ENCODE measurements at regions not wholly inside any gene's neighbourhood (a gene's known extent, or its start where the extent isn't known, plus 50 kb on each side); places are given as distances from the start of the nearest gene placed in this dataset.
A peak's percentile ranks its signal among the peaks of the same experiment; 100 is the strongest.

- Histone ChIP-seq H3K4me1 (ENCODE audit: control insufficient read depth in 2 of 3, insufficient read depth in 2 of 3, low read depth in 1 of 3, low read length in 3 of 3) (peaks cover 0 to 4% (median 0%) of the 10 kb centered on the region in 3 donors), H3K4me3 (ENCODE audit: low read length in 3 of 3) (no peak overlapping the region), H3K27me3 (ENCODE audit: control insufficient read depth, insufficient read depth, low read length) (no peaks in the 10 kb centered on the region), H3K9me3 (ENCODE audit: control insufficient read depth in 2 of 3, insufficient read depth in 1 of 3, low read length in 3 of 3) (no peaks in the 10 kb centered on the region), H3K27ac (ENCODE audit: low read depth in 2 of 2, low read length in 2 of 2) (no peak overlapping the region), H3K36me3 (ENCODE audit: control insufficient read depth in 2 of 3, insufficient read depth in 3 of 3, low read length in 3 of 3) (no peaks in the 10 kb centered on the region), H3K9ac (ENCODE audit: low read length in 3 of 3) (no peak overlapping the region)
- intact Hi-C loops (cut with DNase I), result loop anchor here (10.0 kb wide), 1 partner anchor 511 kb away; no protein-coding TSS in a partner anchor
- FAIRE-seq, result no peak
- TF ChIP-seq, protein P1, sequence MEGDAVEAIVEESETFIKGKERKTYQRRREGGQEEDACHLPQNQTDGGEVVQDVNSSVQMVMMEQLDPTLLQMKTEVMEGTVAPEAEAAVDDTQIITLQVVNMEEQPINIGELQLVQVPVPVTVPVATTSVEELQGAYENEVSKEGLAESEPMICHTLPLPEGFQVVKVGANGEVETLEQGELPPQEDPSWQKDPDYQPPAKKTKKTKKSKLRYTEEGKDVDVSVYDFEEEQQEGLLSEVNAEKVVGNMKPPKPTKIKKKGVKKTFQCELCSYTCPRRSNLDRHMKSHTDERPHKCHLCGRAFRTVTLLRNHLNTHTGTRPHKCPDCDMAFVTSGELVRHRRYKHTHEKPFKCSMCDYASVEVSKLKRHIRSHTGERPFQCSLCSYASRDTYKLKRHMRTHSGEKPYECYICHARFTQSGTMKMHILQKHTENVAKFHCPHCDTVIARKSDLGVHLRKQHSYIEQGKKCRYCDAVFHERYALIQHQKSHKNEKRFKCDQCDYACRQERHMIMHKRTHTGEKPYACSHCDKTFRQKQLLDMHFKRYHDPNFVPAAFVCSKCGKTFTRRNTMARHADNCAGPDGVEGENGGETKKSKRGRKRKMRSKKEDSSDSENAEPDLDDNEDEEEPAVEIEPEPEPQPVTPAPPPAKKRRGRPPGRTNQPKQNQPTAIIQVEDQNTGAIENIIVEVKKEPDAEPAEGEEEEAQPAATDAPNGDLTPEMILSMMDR (IDR thresholded peaks at IDR 0.05; ENCODE audit: borderline replicate concordance, extremely low read depth, insufficient read depth), result no peak
- peak in 1 of 5 donors; percentile 54 for DNase-seq
Observed at GRCh38 chr6:168885751-168886742, 367.6 kb downstream of the THBS2 start.

DNA sequence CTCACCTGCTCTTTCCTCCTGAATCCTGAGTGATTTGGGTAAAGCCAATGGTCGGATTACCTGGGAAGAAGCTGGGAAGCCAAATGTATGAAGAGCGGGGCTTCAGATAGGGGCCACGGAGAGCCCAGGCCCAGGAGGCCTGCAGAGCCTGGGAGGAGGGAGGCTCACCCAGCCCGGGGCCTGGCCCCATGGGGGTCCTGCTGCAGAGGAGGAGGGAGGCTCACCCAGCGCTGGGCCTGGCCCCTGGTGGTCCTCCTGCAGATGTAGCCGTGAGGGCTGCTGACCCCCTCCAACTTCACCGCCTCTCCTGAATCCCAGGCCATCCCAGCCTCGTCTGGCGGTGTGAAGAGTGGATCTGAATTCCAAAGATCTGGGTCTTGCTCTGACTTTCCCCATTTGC lies 368.4 kb downstream of the THBS2 start:
- FAIRE-seq, result no peak
- H3K27ac ChIP-seq (ENCODE audit: low read depth in 2 of 2, low read length in 2 of 2), result no peak overlapping the region
- H3K4me3 ChIP-seq (ENCODE audit: low read length in 3 of 3), result no peak overlapping the region
- H3K27me3 ChIP-seq (ENCODE audit: control insufficient read depth, insufficient read depth, low read length), result no peaks in the 10 kb centered on the region
- DNase-seq, result no peak
- H3K9ac ChIP-seq (ENCODE audit: low read length in 3 of 3), result no peak overlapping the region
- no peaks in the 10 kb centered on the region for H3K36me3 ChIP-seq (ENCODE audit: control insufficient read depth in 2 of 3, insufficient read depth in 3 of 3, low read length in 3 of 3)
- H3K9me3 ChIP-seq (ENCODE audit: control insufficient read depth in 2 of 3, insufficient read depth in 1 of 3, low read length in 3 of 3), result no peaks in the 10 kb centered on the region
- H3K4me1 ChIP-seq (ENCODE audit: control insufficient read depth in 2 of 3, insufficient read depth in 2 of 3, low read depth in 1 of 3, low read length in 3 of 3), result peaks cover 0 to 4% (median 0%) of the 10 kb centered on the region in 3 donors
- TF ChIP-seq, protein P1 (IDR thresholded peaks at IDR 0.05; ENCODE audit: borderline replicate concordance, extremely low read depth, insufficient read depth), result no peak
- intact Hi-C loops (cut with DNase I), result loop anchor here (10.0 kb wide), 1 partner anchor 510 kb away; no protein-coding TSS in a partner anchor

DNA sequence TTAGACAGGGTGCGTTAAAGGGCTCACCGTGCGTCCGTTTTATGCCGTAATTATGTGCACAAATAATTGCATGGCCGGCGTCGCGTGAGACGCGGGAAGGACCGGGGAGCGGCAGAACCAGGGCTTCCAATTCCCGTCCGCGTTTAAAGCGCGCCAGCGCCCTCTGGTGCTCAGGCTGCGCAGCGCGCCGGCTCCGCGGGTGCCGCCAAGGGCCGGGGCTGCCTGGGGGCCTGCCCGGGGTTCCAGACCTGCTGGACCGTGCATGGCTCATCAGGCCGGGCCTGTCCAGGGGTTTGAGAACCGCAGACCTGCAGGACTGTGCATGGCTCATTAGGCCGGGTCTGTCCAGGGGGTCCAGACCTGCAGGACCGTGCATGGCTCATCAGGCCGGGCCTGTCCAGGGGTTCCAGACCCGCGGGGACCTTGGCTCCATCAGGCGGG lies 369.0 kb downstream of the THBS2 start:
- FAIRE-seq, result no peak
- no peaks in the 10 kb centered on the region for H3K36me3 ChIP-seq (ENCODE audit: control insufficient read depth in 2 of 3, insufficient read depth in 3 of 3, low read length in 3 of 3)
- H3K9ac ChIP-seq (ENCODE audit: low read length in 3 of 3), result no peak overlapping the region
- no peak overlapping the region for H3K27ac ChIP-seq (ENCODE audit: low read depth in 2 of 2, low read length in 2 of 2)
- H3K9me3 ChIP-seq (ENCODE audit: control insufficient read depth in 2 of 3, insufficient read depth in 1 of 3, low read length in 3 of 3), result no peaks in the 10 kb centered on the region
- intact Hi-C loops (cut with DNase I), result loop anchor here (10.0 kb wide), 1 partner anchor 510 kb away; no protein-coding TSS in a partner anchor
- H3K27me3 ChIP-seq (ENCODE audit: control insufficient read depth, insufficient read depth, low read length), result no peaks in the 10 kb centered on the region
- H3K4me1 ChIP-seq (ENCODE audit: control insufficient read depth in 2 of 3, insufficient read depth in 2 of 3, low read depth in 1 of 3, low read length in 3 of 3), result peaks cover 0 to 4% (median 0%) of the 10 kb centered on the region in 3 donors
- H3K4me3 ChIP-seq (ENCODE audit: low read length in 3 of 3), result peak overlapping the region; percentile 13 to 67 (median 44)
- TF ChIP-seq, protein P1 (IDR thresholded peaks at IDR 0.05; ENCODE audit: borderline replicate concordance, extremely low read depth, insufficient read depth), result peak; percentile 93
- DNase-seq, result peak; percentile 79 to 89 (median 85)
